ENCODE measurements at regions not wholly inside any gene's neighbourhood (a gene's known extent, or its start where the extent isn't known, plus 50 kb on each side); places are given as distances from the start of the nearest gene placed in this dataset.

- H3K4me1 ChIP-seq (ENCODE audit: insufficient read depth, low read length, severe bottlenecking), result peaks cover 5% of the 10 kb centered on the region
- no peak overlapping the region for H3K4me3 ChIP-seq (ENCODE audit: low read depth, low read length, poor library complexity, severe bottlenecking)
- H3K36me3 ChIP-seq (ENCODE audit: insufficient read depth, low read length), result no peaks in the 10 kb centered on the region
- H3F3A ChIP-seq (ENCODE audit: insufficient read depth, low read length), result no peaks in the 10 kb centered on the region
- H3K27me3 ChIP-seq (ENCODE audit: insufficient read depth, low read length), result no peaks in the 10 kb centered on the region
- no peaks in the 10 kb centered on the region for H4K20me1 ChIP-seq (ENCODE audit: insufficient read depth, low read length)
- H3K9me2 ChIP-seq (ENCODE audit: low read depth, low read length), result no peaks in the 10 kb centered on the region
- no peak overlapping the region for H3K9ac ChIP-seq (ENCODE audit: low read length)
- no peaks in the 10 kb centered on the region for H3K9me3 ChIP-seq (ENCODE audit: low read length)
- TF ChIP-seq, protein P1, sequence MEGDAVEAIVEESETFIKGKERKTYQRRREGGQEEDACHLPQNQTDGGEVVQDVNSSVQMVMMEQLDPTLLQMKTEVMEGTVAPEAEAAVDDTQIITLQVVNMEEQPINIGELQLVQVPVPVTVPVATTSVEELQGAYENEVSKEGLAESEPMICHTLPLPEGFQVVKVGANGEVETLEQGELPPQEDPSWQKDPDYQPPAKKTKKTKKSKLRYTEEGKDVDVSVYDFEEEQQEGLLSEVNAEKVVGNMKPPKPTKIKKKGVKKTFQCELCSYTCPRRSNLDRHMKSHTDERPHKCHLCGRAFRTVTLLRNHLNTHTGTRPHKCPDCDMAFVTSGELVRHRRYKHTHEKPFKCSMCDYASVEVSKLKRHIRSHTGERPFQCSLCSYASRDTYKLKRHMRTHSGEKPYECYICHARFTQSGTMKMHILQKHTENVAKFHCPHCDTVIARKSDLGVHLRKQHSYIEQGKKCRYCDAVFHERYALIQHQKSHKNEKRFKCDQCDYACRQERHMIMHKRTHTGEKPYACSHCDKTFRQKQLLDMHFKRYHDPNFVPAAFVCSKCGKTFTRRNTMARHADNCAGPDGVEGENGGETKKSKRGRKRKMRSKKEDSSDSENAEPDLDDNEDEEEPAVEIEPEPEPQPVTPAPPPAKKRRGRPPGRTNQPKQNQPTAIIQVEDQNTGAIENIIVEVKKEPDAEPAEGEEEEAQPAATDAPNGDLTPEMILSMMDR (IDR thresholded peaks at IDR 0.05; ENCODE audit: low read length), result no peak
- no peak for TF ChIP-seq EZH2 (IDR thresholded peaks at IDR 0.05; ENCODE audit: borderline replicate concordance, low read length)
- no peak overlapping the region for H2AFZ ChIP-seq (ENCODE audit: low read length)
- no peak overlapping the region for H3K4me2 ChIP-seq (ENCODE audit: low read length)
- no peak overlapping the region for H3K27ac ChIP-seq (ENCODE audit: low read depth, low read length, poor library complexity, severe bottlenecking)
- no peaks in the 10 kb centered on the region for H3K79me2 ChIP-seq (ENCODE audit: insufficient read depth, low read length)
Measured at GRCh38 chr2:63735263-63735662, 106.4 kb upstream of the UGP2 start.

- H3K9ac ChIP-seq (ENCODE audit: low read length), result no peak overlapping the region
- H3K36me3 ChIP-seq (ENCODE audit: insufficient read depth, low read length), result no peaks in the 10 kb centered on the region
- H3K4me2 ChIP-seq (ENCODE audit: low read length), result no peak overlapping the region
- no peaks in the 10 kb centered on the region for H3K9me2 ChIP-seq (ENCODE audit: low read depth, low read length)
- H3K4me1 ChIP-seq (ENCODE audit: insufficient read depth, low read length, severe bottlenecking), result peaks cover 5% of the 10 kb centered on the region
- no peak for TF ChIP-seq EZH2 (IDR thresholded peaks at IDR 0.05; ENCODE audit: borderline replicate concordance, low read length)
- TF ChIP-seq, protein P1 (IDR thresholded peaks at IDR 0.05; ENCODE audit: low read length), result no peak
- no peaks in the 10 kb centered on the region for H4K20me1 ChIP-seq (ENCODE audit: insufficient read depth, low read length)
- H3K79me2 ChIP-seq (ENCODE audit: insufficient read depth, low read length), result no peaks in the 10 kb centered on the region
- no peaks in the 10 kb centered on the region for H3K9me3 ChIP-seq (ENCODE audit: low read length)
- no peaks in the 10 kb centered on the region for H3F3A ChIP-seq (ENCODE audit: insufficient read depth, low read length)
- H2AFZ ChIP-seq (ENCODE audit: low read length), result no peak overlapping the region
- H3K27me3 ChIP-seq (ENCODE audit: insufficient read depth, low read length), result no peaks in the 10 kb centered on the region
- no peak overlapping the region for H3K27ac ChIP-seq (ENCODE audit: low read depth, low read length, poor library complexity, severe bottlenecking)
- no peak overlapping the region for H3K4me3 ChIP-seq (ENCODE audit: low read depth, low read length, poor library complexity, severe bottlenecking)
Measured at GRCh38 chr2:63735931-63736330, 105.8 kb upstream of the UGP2 start.

DNA sequence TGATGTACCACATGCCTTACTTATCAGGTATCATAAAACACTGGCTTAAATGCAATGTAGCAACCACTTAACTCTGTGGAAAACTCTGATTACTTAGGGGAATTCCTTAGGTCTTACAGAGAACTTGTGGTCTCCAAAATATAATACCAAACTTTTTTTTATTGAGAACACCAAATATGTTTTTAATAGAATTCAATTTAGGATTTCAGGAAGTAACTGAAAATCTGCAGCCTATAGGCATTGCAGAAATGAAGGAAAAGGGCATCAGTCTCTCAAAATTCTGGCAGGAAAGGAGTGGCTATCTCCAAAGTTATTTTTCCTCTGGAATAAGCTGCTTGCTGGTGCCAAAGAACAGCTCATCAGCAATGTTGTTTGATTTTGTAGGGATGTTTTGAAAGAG is 105.3 kb upstream of the UGP2 start:
- H3K4me3 ChIP-seq (ENCODE audit: low read depth, low read length, poor library complexity, severe bottlenecking), result no peak overlapping the region
- no peak overlapping the region for H3K27ac ChIP-seq (ENCODE audit: low read depth, low read length, poor library complexity, severe bottlenecking)
- H3K4me1 ChIP-seq (ENCODE audit: insufficient read depth, low read length, severe bottlenecking), result peaks cover 5% of the 10 kb centered on the region
- no peaks in the 10 kb centered on the region for H4K20me1 ChIP-seq (ENCODE audit: insufficient read depth, low read length)
- H3K27me3 ChIP-seq (ENCODE audit: insufficient read depth, low read length), result no peaks in the 10 kb centered on the region
- no peak overlapping the region for H3K9ac ChIP-seq (ENCODE audit: low read length)
- no peak overlapping the region for H3K4me2 ChIP-seq (ENCODE audit: low read length)
- no peak for TF ChIP-seq EZH2 (IDR thresholded peaks at IDR 0.05; ENCODE audit: borderline replicate concordance, low read length)
- TF ChIP-seq, protein P1 (IDR thresholded peaks at IDR 0.05; ENCODE audit: low read length), result no peak
- no peak overlapping the region for H2AFZ ChIP-seq (ENCODE audit: low read length)
- no peaks in the 10 kb centered on the region for H3K9me3 ChIP-seq (ENCODE audit: low read length)
- no peaks in the 10 kb centered on the region for H3K36me3 ChIP-seq (ENCODE audit: insufficient read depth, low read length)
- no peaks in the 10 kb centered on the region for H3K9me2 ChIP-seq (ENCODE audit: low read depth, low read length)
- H3F3A ChIP-seq (ENCODE audit: insufficient read depth, low read length), result no peaks in the 10 kb centered on the region
- no peaks in the 10 kb centered on the region for H3K79me2 ChIP-seq (ENCODE audit: insufficient read depth, low read length)
